Nephron progenitor cell (in vitro differentiated cells): ENCODE measurements at regions not wholly inside any gene's neighbourhood (a gene's known extent, or its start where the extent isn't known, plus 50 kb on each side); places are given as distances from the start of the nearest gene placed in this dataset.

ENCODE experiments used
- DNase-seq: peaks from one replicate; pipeline ENCODE4 v3.0.0; 2021
- H3K27ac Mint-ChIP-seq: 2 replicates; pipeline ENCODE4 v1.8.0; 2021; ENCODE audit warnings: mild to moderate bottlenecking, moderate library complexity, mixed read lengths
- H3K27me3 Mint-ChIP-seq: 2 replicates; pipeline ENCODE4 v1.8.0; 2021; ENCODE audit warnings: mild to moderate bottlenecking, low read depth, mixed read lengths; ENCODE audit not compliant: poor library complexity
- H3K36me3 Mint-ChIP-seq: 2 replicates; pipeline ENCODE4 v1.8.0; 2021; ENCODE audit warnings: low read depth, mixed read lengths
- H3K4me1 Mint-ChIP-seq: 2 replicates; pipeline ENCODE4 v1.8.0; 2021; ENCODE audit warnings: mixed read lengths
- H3K4me3 Mint-ChIP-seq: 2 replicates; pipeline ENCODE4 v1.8.0; 2021; ENCODE audit warnings: mild to moderate bottlenecking, moderate library complexity, mixed read lengths
- H3K9me3 Mint-ChIP-seq: 2 replicates; pipeline ENCODE4 v1.8.0; 2021; ENCODE audit warnings: mild to moderate bottlenecking, moderate library complexity, mixed read lengths
- TF ChIP-seq, protein P1 (sequence below): fragments of 200-600 bp; sonication (generic); IDR thresholded peaks from 2 replicates; pipeline ENCODE4 v1.5.0; 2021; ENCODE audit warnings: antibody characterized with exemption

DNA sequence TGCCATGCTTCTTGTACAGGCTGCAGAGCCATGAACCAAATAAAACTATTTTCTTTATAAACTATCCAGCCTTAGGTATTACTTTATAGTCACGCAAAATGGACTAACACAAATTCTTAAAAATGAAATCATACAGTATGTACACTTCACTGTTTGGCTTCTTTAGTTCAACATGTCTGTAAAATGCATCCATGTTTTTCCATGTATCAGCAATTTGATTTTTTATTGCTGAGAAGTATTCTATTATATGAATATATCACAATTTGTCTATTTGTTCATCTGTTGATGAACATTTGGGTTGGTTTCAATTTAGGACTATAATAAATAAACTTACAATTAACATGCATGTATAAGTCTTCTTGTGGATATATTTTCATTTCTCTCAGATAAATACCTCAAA, 182.1 kb downstream of the SCG2 start:
- Mint-ChIP-seq H3K4me3 (no peak overlapping the region), H3K27me3 (no peaks in the 10 kb centered on the region), H3K36me3 (no peaks in the 10 kb centered on the region), H3K4me1 (no peaks in the 10 kb centered on the region), H3K9me3 (no peaks in the 10 kb centered on the region), H3K27ac (no peak overlapping the region)
- TF ChIP-seq, protein P1, sequence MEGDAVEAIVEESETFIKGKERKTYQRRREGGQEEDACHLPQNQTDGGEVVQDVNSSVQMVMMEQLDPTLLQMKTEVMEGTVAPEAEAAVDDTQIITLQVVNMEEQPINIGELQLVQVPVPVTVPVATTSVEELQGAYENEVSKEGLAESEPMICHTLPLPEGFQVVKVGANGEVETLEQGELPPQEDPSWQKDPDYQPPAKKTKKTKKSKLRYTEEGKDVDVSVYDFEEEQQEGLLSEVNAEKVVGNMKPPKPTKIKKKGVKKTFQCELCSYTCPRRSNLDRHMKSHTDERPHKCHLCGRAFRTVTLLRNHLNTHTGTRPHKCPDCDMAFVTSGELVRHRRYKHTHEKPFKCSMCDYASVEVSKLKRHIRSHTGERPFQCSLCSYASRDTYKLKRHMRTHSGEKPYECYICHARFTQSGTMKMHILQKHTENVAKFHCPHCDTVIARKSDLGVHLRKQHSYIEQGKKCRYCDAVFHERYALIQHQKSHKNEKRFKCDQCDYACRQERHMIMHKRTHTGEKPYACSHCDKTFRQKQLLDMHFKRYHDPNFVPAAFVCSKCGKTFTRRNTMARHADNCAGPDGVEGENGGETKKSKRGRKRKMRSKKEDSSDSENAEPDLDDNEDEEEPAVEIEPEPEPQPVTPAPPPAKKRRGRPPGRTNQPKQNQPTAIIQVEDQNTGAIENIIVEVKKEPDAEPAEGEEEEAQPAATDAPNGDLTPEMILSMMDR, result no peak
- no peak for DNase-seq

DNA sequence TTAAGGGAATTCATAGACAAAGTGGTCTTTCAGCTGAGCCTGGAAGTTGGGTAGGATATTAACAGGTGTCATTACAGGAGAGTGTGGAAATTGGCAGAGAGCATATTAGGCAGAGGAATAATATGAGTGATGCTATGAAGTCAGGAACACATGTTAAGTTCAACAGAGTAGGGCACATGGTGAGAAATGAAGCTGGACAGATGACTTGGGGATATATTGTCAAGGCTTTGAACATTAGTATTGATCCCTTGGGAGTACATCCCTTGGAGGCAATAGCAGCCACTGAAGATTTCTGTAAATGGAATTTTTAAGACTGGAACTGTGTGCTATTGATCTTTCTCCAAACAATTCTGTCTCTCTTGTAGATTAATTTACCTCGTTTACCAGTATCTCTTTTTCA, 170.7 kb downstream of the SCG2 start:
- Mint-ChIP-seq H3K36me3 (no peaks in the 10 kb centered on the region), H3K4me1 (no peaks in the 10 kb centered on the region), H3K27ac (no peak overlapping the region), H3K27me3 (peaks cover 6% of the 10 kb centered on the region), H3K4me3 (no peak overlapping the region), H3K9me3 (peaks cover 3% of the 10 kb centered on the region)
- TF ChIP-seq, protein P1, result no peak
- no peak for DNase-seq

DNA sequence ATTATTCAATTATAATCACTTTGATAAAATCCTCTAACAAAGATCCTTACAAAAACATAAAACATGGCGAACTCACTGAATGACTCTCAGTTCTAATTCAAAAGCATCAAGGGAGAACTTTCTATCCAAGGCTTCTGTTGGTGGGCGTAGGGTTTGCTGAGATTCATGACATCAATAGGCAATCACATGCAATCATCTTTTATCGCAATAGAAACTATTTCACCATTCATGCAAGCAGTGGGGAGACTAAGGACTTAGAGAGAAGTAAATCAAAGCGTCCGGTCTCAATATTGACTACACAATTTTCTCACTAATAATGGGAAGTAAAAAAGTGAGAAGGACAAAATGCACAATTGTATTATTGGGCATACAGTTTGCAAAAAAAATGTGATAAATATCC, 168.7 kb downstream of the SCG2 start:
- H3K36me3 Mint-ChIP-seq, result no peaks in the 10 kb centered on the region
- TF ChIP-seq, protein P1, result no peak
- no peak overlapping the region for H3K27ac Mint-ChIP-seq
- no peak for DNase-seq
- H3K4me1 Mint-ChIP-seq, result no peaks in the 10 kb centered on the region
- no peaks in the 10 kb centered on the region for H3K9me3 Mint-ChIP-seq
- H3K4me3 Mint-ChIP-seq, result no peak overlapping the region
- H3K27me3 Mint-ChIP-seq, result peaks cover 10% of the 10 kb centered on the region

DNA sequence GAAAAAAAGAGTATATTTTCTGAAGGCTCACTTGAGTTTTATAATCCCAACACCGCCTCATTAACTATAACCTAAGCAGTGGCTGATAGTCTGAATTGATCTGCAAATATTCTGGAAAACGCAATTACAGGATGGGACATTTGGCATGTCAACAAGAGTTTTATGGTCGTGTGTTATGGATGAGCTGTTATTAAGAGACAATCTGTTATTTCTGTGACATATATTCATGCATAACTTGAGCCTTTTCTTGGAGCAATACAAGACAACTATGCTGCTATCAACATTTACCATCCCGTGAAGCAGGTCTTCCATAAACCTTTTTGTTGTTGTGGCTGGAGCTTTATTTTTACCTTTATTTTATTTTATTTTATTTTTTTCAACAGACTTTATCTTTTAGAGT, 164.4 kb downstream of the SCG2 start:
- H3K27ac Mint-ChIP-seq, result no peak overlapping the region
- peaks cover 12% of the 10 kb centered on the region for H3K27me3 Mint-ChIP-seq
- no peaks in the 10 kb centered on the region for H3K4me1 Mint-ChIP-seq
- no peak for DNase-seq
- H3K36me3 Mint-ChIP-seq, result no peaks in the 10 kb centered on the region
- TF ChIP-seq, protein P1, result no peak
- no peak overlapping the region for H3K4me3 Mint-ChIP-seq
- H3K9me3 Mint-ChIP-seq, result no peaks in the 10 kb centered on the region

DNA sequence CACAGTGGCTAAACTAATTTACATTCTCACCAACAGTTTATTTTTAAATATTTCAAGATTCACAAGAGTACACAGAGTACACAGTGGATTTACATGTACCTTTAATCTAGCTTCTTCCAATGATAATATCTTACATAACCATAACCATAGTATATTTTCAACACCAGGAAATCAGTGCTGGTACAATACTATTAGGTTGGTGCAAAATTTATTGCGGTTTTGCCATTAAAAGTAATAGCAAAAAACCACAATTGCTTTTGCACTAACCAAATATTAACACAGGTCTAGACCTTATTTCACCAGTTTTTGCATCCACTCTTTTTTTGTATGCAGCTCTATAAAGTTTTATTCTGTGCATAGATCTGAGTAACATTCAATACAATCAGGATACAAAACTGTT, 163.0 kb downstream of the SCG2 start:
- peaks cover 19% of the 10 kb centered on the region for H3K27me3 Mint-ChIP-seq
- no peak for DNase-seq
- H3K27ac Mint-ChIP-seq, result no peak overlapping the region
- no peaks in the 10 kb centered on the region for H3K4me1 Mint-ChIP-seq
- no peaks in the 10 kb centered on the region for H3K36me3 Mint-ChIP-seq
- H3K4me3 Mint-ChIP-seq, result no peak overlapping the region
- H3K9me3 Mint-ChIP-seq, result no peaks in the 10 kb centered on the region
- TF ChIP-seq, protein P1, result no peak

DNA sequence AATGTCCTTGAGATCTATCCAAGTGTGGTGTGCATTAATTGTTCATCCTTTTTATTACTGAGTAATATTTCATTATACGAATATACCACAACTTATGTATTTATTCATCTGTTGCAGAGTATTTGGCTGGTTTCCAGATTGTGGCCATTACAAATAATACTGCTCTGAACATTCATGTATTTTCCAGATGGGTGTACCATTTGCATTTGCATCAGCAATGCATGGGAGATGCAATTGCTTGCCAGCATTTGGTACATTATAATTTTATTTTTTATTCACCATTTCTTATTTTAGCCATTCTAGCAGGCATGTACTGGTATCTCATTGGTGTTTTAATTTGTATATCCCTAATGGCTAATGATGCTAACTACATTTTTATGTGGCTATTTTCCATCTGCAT, 162.4 kb downstream of the SCG2 start:
- H3K27me3 Mint-ChIP-seq, result peaks cover 20% of the 10 kb centered on the region
- DNase-seq, result no peak
- no peaks in the 10 kb centered on the region for H3K36me3 Mint-ChIP-seq
- no peaks in the 10 kb centered on the region for H3K4me1 Mint-ChIP-seq
- no peak overlapping the region for H3K4me3 Mint-ChIP-seq
- TF ChIP-seq, protein P1, result no peak
- no peak overlapping the region for H3K27ac Mint-ChIP-seq
- H3K9me3 Mint-ChIP-seq, result no peaks in the 10 kb centered on the region
